ENCODE measurements at regions not wholly inside any gene's neighbourhood (a gene's known extent, or its start where the extent isn't known, plus 50 kb on each side); places are given as distances from the start of the nearest gene placed in this dataset.

- no peak overlapping the region for H3K4me3 ChIP-seq
- no peak for TF ChIP-seq CTCF (IDR thresholded peaks at IDR 0.05)
- DNase-seq (ENCODE audit: low spot score): no peak
- H3K27ac ChIP-seq: no peak overlapping the region
Measured at GRCh38 chr5:164876793-164877192, 1371.4 kb downstream of the MAT2B start.

- TF ChIP-seq CTCF (IDR thresholded peaks at IDR 0.05): no peak
- H3K27ac ChIP-seq: no peak overlapping the region
- no peak for DNase-seq (ENCODE audit: low spot score)
- H3K4me3 ChIP-seq: no peak overlapping the region
Measured at GRCh38 chr5:164881442-164881841, 1376.0 kb downstream of the MAT2B start.

GRCh38 chr5:164885179-164885578 is 1379.8 kb downstream of the MAT2B start:
- DNase-seq (ENCODE audit: low spot score): no peak
- Histone ChIP-seq H3K27ac (no peak overlapping the region), H3K4me3 (no peak overlapping the region)
- TF ChIP-seq CTCF (IDR thresholded peaks at IDR 0.05): no peak

- H3K4me3 ChIP-seq: no peak overlapping the region
- DNase-seq (ENCODE audit: low spot score): no peak
- no peak for TF ChIP-seq CTCF (IDR thresholded peaks at IDR 0.05)
- no peak overlapping the region for H3K27ac ChIP-seq
Measured at GRCh38 chr5:164893071-164893470, 1387.7 kb downstream of the MAT2B start.

- H3K4me3 ChIP-seq: no peak overlapping the region
- DNase-seq (ENCODE audit: low spot score): no peak
- no peak overlapping the region for H3K27ac ChIP-seq
- TF ChIP-seq CTCF (IDR thresholded peaks at IDR 0.05): no peak
Measured at GRCh38 chr5:164898705-164899104, 1393.3 kb downstream of the MAT2B start.

- DNase-seq (ENCODE audit: low spot score): no peak
- Histone ChIP-seq H3K4me3 (no peak overlapping the region), H3K27ac (no peak overlapping the region)
- no peak for TF ChIP-seq CTCF (IDR thresholded peaks at IDR 0.05)
Measured at GRCh38 chr5:164909673-164910072, 1404.3 kb downstream of the MAT2B start.

- no peak for DNase-seq (ENCODE audit: low spot score)
- H3K27ac ChIP-seq: no peak overlapping the region
- no peak overlapping the region for H3K4me3 ChIP-seq
- TF ChIP-seq CTCF (IDR thresholded peaks at IDR 0.05): no peak
Measured at GRCh38 chr5:164921722-164922121, 1416.3 kb downstream of the MAT2B start.
